K562 (cell line): ENCODE measurements at regions not wholly inside any gene's neighbourhood (a gene's known extent, or its start where the extent isn't known, plus 50 kb on each side); places are given as distances from the start of the nearest gene placed in this dataset.

Source experiments
- ATAC-seq: fragments of 200-7000 bp; cut with Tn5 transposase; 3 replicates; pipeline ENCODE4 v1.9.1; 2020; ENCODE audit warnings: moderate library complexity
- BruUV-seq: library from RNA; stranded (reverse); fragments of 400-500 nt; replicated peaks from 2 replicates; lab custom pipeline; 2021; lab: Mats Ljungman, UMichigan
- CTCF ChIA-PET: fragments of 300-600 bp; formaldehyde crosslinking; extraction: SDS; loops from one replicate; lab custom pipeline; 2021; ENCODE audit warnings: low intra/inter-chr PET ratio; lab: Yijun Ruan, JAX
- POLR2A ChIA-PET: fragments of 300-600, 350-650 bp; sonication (Branson Sonifier 250); formaldehyde crosslinking; extraction: SDS; loops from one replicate; lab custom pipeline; 2021; ENCODE audit warnings: antibody characterized with exemption, inconsistent platforms; lab: Yijun Ruan, JAX
- DNase-seq, 4 experiments: peaks; one replicate each; pipeline versions ENCODE4 v3.0.0 to v3.0.0-alpha.2; 2011 to 2018; ENCODE audit warnings: low spot score in 3 of 4, mixed read lengths in 3 of 4; ENCODE audit errors: extremely low read depth in 1 of 4
- FAIRE-seq: peaks from 2 replicates; lab custom pipeline; 2011; peaks lifted over from hg19 to GRCh38; lab: Jason Lieb, UNC
- H2AFZ ChIP-seq: 2 replicates; pipeline ENCODE4 v1.6.0; 2011; ENCODE audit warnings: low read depth, low read length, control low read depth, inconsistent platforms
- H3K27ac ChIP-seq: fragments of 200-600 bp; 3 replicates; pipeline ENCODE4 v1.8.0; 2011; ENCODE audit warnings: low read depth, mild to moderate bottlenecking, control low read depth, inconsistent platforms, low read length, moderate library complexity, mixed read lengths; ENCODE audit errors: extremely low read depth
- H3K27me3 ChIP-seq, 2 experiments: fragments of 300-600 bp in 1 of 2; 2 replicates in 1 of 2; 3 replicates in 1 of 2; pipeline versions ENCODE4 v1.6.0 to v1.8.0; 2011; ENCODE audit warnings: inconsistent platforms in 2 of 2, low read length in 2 of 2, mild to moderate bottlenecking in 1 of 2, mixed read lengths in 1 of 2, moderate library complexity in 1 of 2; ENCODE audit not compliant: control insufficient read depth in 2 of 2, insufficient read depth in 2 of 2
- H3K36me3 ChIP-seq: fragments of 300-600 bp; 3 replicates; pipeline ENCODE4 v1.8.0; 2011; ENCODE audit warnings: mild to moderate bottlenecking, low read length, inconsistent platforms; ENCODE audit not compliant: control insufficient read depth, insufficient read depth
- H3K4me1 ChIP-seq, 2 experiments: fragments of 200-600 bp in 1 of 2; replicated peaks in 1 of 2; 2 replicates in 1 of 2; 3 replicates in 1 of 2; pipeline versions ENCODE4 v1.5.1 to v1.8.0; 2011; ENCODE audit warnings: inconsistent platforms in 2 of 2, low read length in 2 of 2, mild to moderate bottlenecking in 1 of 2, mixed read lengths in 1 of 2, moderate library complexity in 1 of 2; ENCODE audit not compliant: control insufficient read depth in 2 of 2, insufficient read depth in 2 of 2
- H3K4me2 ChIP-seq: 2 replicates; pipeline ENCODE4 v1.6.1; 2011; ENCODE audit warnings: low read length, control low read depth, inconsistent platforms, mixed read lengths; ENCODE audit not compliant: insufficient read depth
- H3K4me3 ChIP-seq: fragments of 200-600 bp; sonication (generic), shearing (Covaris generic); 2 replicates; pipeline ENCODE4 v1.5.1; 2016; ENCODE audit warnings: control low read depth, inconsistent platforms
- H3K79me2 ChIP-seq: fragments of 200-600 bp; 3 replicates; pipeline ENCODE4 v1.8.0; 2011; ENCODE audit warnings: low read length, inconsistent platforms; ENCODE audit not compliant: control insufficient read depth, insufficient read depth
- H3K9ac ChIP-seq, 2 experiments: 2 replicates each; pipeline versions ENCODE4 v1.6.0 to v1.6.1; 2011; ENCODE audit warnings: low read depth in 2 of 2, low read length in 2 of 2, control low read depth in 1 of 2, inconsistent platforms in 1 of 2, mild to moderate bottlenecking in 1 of 2, mixed read lengths in 1 of 2; ENCODE audit not compliant: insufficient read depth in 1 of 2
- H3K9me1 ChIP-seq: one replicate; pipeline ENCODE4 v1.6.0; 2011; ENCODE audit warnings: inconsistent platforms, mild to moderate bottlenecking, low read length, moderate library complexity; ENCODE audit not compliant: control insufficient read depth, insufficient read depth
- H3K9me3 ChIP-seq: replicated peaks from 2 replicates; pipeline ENCODE4 v1.5.1; 2011; ENCODE audit warnings: low read depth, low read length, inconsistent platforms; ENCODE audit not compliant: control insufficient read depth, insufficient read depth
- H4K20me1 ChIP-seq: replicated peaks from 2 replicates; pipeline ENCODE4 v1.6.1; 2011; ENCODE audit warnings: low read length, inconsistent platforms, mixed read lengths; ENCODE audit not compliant: control insufficient read depth, insufficient read depth
- BRF2 ChIP-seq: IDR thresholded peaks from 3 replicates; pipeline ENCODE4 v1.6.1; 2011; ENCODE audit warnings: borderline replicate concordance, mild to moderate bottlenecking; ENCODE audit not compliant: insufficient read length, insufficient read depth
- CTCF ChIP-seq, 3 experiments: IDR thresholded peaks in 2 of 3; conservative IDR thresholded peaks in 1 of 3; 2 replicates each; pipeline ENCODE4 v1.5.1; 2011 to 2012; ENCODE audit warnings: low read length in 3 of 3, mild to moderate bottlenecking in 3 of 3, control low read depth in 2 of 3, improper control_type of control experiment in 1 of 3, inconsistent platforms in 1 of 3, low read depth in 1 of 3, mixed read lengths in 1 of 3, moderate library complexity in 1 of 3; ENCODE audit not compliant: insufficient read depth in 2 of 3
- E2F1 ChIP-seq: sonication (generic); formaldehyde crosslinking; IDR thresholded peaks from 2 replicates; pipeline ENCODE4 v1.8.1; 2023; ENCODE audit warnings: mild to moderate bottlenecking, missing genetic modification reagents, moderate library complexity
- ELF4 ChIP-seq: fragments of 450-650 bp; formaldehyde crosslinking; IDR thresholded peaks from 2 replicates; pipeline ENCODE4 v1.4.0; 2022; ENCODE audit warnings: missing genetic modification characterization
- ETS1 ChIP-seq: conservative IDR thresholded peaks from 2 replicates; pipeline ENCODE4 v1.6.1; 2011; ENCODE audit warnings: low read depth, mild to moderate bottlenecking, low read length; ENCODE audit not compliant: control insufficient read depth
- GTF2E2 ChIP-seq: fragments of 200-800 bp; sonication (Bioruptor generic); IDR thresholded peaks from 2 replicates; pipeline ENCODE4 v1.6.1; 2016; ENCODE audit warnings: missing genetic modification characterization, missing compliant biosample characterization
- RFX7 ChIP-seq: fragments of 250-450 bp; sonication (Bioruptor Pico); IDR thresholded peaks from 2 replicates; pipeline ENCODE4 v1.5.1; 2021; ENCODE audit warnings: mild to moderate bottlenecking
- SPI1 ChIP-seq: IDR thresholded peaks from 2 replicates; pipeline ENCODE4 v1.6.1; 2011; ENCODE audit warnings: low read depth, low read length, control low read depth, borderline replicate concordance
- TBP ChIP-seq: optimal IDR thresholded peaks from 2 replicates; pipeline ENCODE3; 2011; ENCODE audit warnings: low read depth, low read length, improper control_type of control experiment
- TFAM ChIP-seq: fragments of 250-450 bp; sonication (Bioruptor Pico); conservative IDR thresholded peaks from 2 replicates; pipeline ENCODE4 v1.5.0; 2021; ENCODE audit warnings: mild to moderate bottlenecking, moderate library complexity
- THAP12 ChIP-seq: fragments of 250-450 bp; sonication (Bioruptor Pico); IDR thresholded peaks from 2 replicates; pipeline ENCODE4 v1.9.0; 2021; ENCODE audit warnings: mild to moderate bottlenecking, inconsistent platforms
- ZC3H8 ChIP-seq: fragments of 450-650 bp; IDR thresholded peaks from 2 replicates; pipeline ENCODE4 v1.6.1; 2017
- ZKSCAN1 ChIP-seq: fragments of 150-350 bp; IDR thresholded peaks from 2 replicates; pipeline ENCODE4 v1.6.1; 2016; ENCODE audit warnings: low read depth, low read length
- ZNF121 ChIP-seq: sonication (generic); formaldehyde crosslinking; conservative IDR thresholded peaks from 2 replicates; pipeline ENCODE4 v1.8.0; 2022; ENCODE audit warnings: missing genetic modification reagents
- ZNF408 ChIP-seq: fragments of 250-450 bp; sonication (Bioruptor Pico); IDR thresholded peaks from 2 replicates; pipeline ENCODE4 v1.4.0; 2020; ENCODE audit warnings: low read depth, mild to moderate bottlenecking, moderate library complexity
- WGBS: fragments of 100-300 bp; shearing (Covaris generic); methylation state at CpG from one replicate; pipeline ENCODE4 v1.1.6; 2016; ENCODE audit warnings: low coverage, mixed read lengths; ENCODE audit not compliant: insufficient coverage; ENCODE audit errors: missing lambda C conversion rate; 5-methylcytosine and 5-hydroxymethylcytosine counted together
- in situ Hi-C: fragments of 300-500 bp; cut with MboI; formaldehyde crosslinking; loops from 4 replicates; pipeline ENCODE4 v1.15.0; 2018; ENCODE audit warnings: inconsistent platforms, mixed read lengths
- intact Hi-C: fragments of 100-400 bp; cut with micrococcal nuclease; formaldehyde crosslinking; loops from 2 replicates; pipeline ENCODE4 v1.14.2; 2022

- TF ChIP-seq TBP (no peak), ZNF121 (no peak), BRF2 (no peak), TFAM (CRISPR knock-in tag) (no peak), ELF4 (CRISPR knock-in tag) (no peak), RFX7 (no peak)
These were observed 634.6 kb downstream of the SLC6A15 start (continued) for GRCh38 chr12:84277986-84278385.

GRCh38 chr12:84276215-84276614 is 636.4 kb downstream of the SLC6A15 start:
- POLR2A ChIA-PET, result no interaction called here
- no peaks in the 10 kb centered on the region for H3K9me3 ChIP-seq
- CTCF ChIA-PET, result no interaction called here
- in situ Hi-C loops (no loop called here), intact Hi-C loops (no loop called here)
- 0% methylated on average over 2 of the region's 2 CpGs for WGBS
- no peak for DNase-seq
- ATAC-seq, result no peak
- no peak overlapping the region for H3K4me3 ChIP-seq
- H3K4me2 ChIP-seq, result no peak overlapping the region
- H3K36me3 ChIP-seq, result no peaks in the 10 kb centered on the region
- no peak overlapping the region for H2AFZ ChIP-seq
- no peaks in the 10 kb centered on the region for H3K4me1 ChIP-seq
- no TSS peak for BruUV-seq
- H3K27ac ChIP-seq, result no peak overlapping the region
- H3K9me1 ChIP-seq, result no peaks in the 10 kb centered on the region
- no peaks in the 10 kb centered on the region for H3K27me3 ChIP-seq
- no peak overlapping the region for H3K9ac ChIP-seq
- no peak for FAIRE-seq
- H3K79me2 ChIP-seq, result no peaks in the 10 kb centered on the region
- no peaks in the 10 kb centered on the region for H4K20me1 ChIP-seq
- TF ChIP-seq ZNF408 (CRISPR knock-in tag) (no peak), SPI1 (no peak), THAP12 (CRISPR knock-in tag) (no peak), CTCF (IDR thresholded peaks at IDR 0.05 in 2 of 3, conservative IDR thresholded peaks at IDR 0.05 in 1 of 3; ENCODE audit: insufficient read depth in 2 of 3, low read depth in 1 of 3, low read length in 3 of 3) (no peak), E2F1 (no peak), ZKSCAN1 (no peak), ZC3H8 (no peak), GTF2E2 (no peak), ETS1 (no peak)
